GM12878 (cell line): ENCODE measurements at regions not wholly inside any gene's neighbourhood (a gene's known extent, or its start where the extent isn't known, plus 50 kb on each side); places are given as distances from the start of the nearest gene placed in this dataset.
A peak's percentile ranks its signal among the peaks of the same experiment; 100 is the strongest.

Source experiments
- ATAC-seq: fragments of 200-7000 bp; cut with Tn5 transposase; 3 replicates; pipeline ENCODE4 v1.9.1; 2020; ENCODE audit warnings: mild to moderate bottlenecking, moderate library complexity
- BruUV-seq: library from RNA; stranded (reverse); fragments of 400-500 nt; replicated peaks from 2 replicates; lab custom pipeline; 2021; lab: Mats Ljungman, UMichigan
- CTCF ChIA-PET: fragments of 300-600 bp; sonication (Branson Sonifier 250); formaldehyde crosslinking; extraction: SDS; loops from one replicate; lab custom pipeline; 2021; ENCODE audit warnings: inconsistent platforms; lab: Yijun Ruan, JAX
- POLR2A ChIA-PET: fragments of 350-600 bp; formaldehyde crosslinking; extraction: SDS; loops from one replicate; lab custom pipeline; 2021; ENCODE audit warnings: inconsistent platforms; lab: Charles Lee
- RAD21 ChIA-PET: fragments of 300-600 bp; sonication (Branson Sonifier 250); formaldehyde crosslinking; loops from one replicate; lab custom pipeline; 2023; ENCODE audit warnings: antibody characterized with exemption; ENCODE audit not compliant: unreplicated experiment; lab: Charles Lee
- SMC1A ChIA-PET: fragments of 300-600 bp; sonication (Branson Sonifier 250); formaldehyde crosslinking; loops from one replicate; lab custom pipeline; 2023; ENCODE audit not compliant: unreplicated experiment, uncharacterized antibody; lab: Charles Lee
- DNase-seq: peaks from one replicate; pipeline ENCODE4 v3.0.0-alpha.2; 2011; ENCODE audit warnings: low read depth, low spot score
- FAIRE-seq: peaks from 3 replicates; lab custom pipeline; 2011; peaks lifted over from hg19 to GRCh38; lab: Jason Lieb, UNC
- H2AFZ ChIP-seq: 2 replicates; pipeline ENCODE4 v1.6.0; 2011; ENCODE audit warnings: low read depth, low read length, control low read depth; ENCODE audit not compliant: control insufficient read depth
- H3K27ac ChIP-seq: 2 replicates; pipeline ENCODE4 v1.5.1; 2011; ENCODE audit warnings: control low read depth; ENCODE audit not compliant: control insufficient read depth, insufficient read depth
- H3K27me3 ChIP-seq, 2 experiments: replicated peaks in 1 of 2; 2 replicates each; pipeline versions ENCODE4 v1.6.0 to v1.6.1; 2011; ENCODE audit warnings: low read length in 1 of 2; ENCODE audit not compliant: control insufficient read depth in 2 of 2, insufficient read depth in 2 of 2
- H3K36me3 ChIP-seq, 2 experiments: 2 replicates each; pipeline ENCODE4 v1.5.1; 2011; ENCODE audit warnings: low read length in 1 of 2; ENCODE audit not compliant: control insufficient read depth in 2 of 2, insufficient read depth in 2 of 2
- H3K4me1 ChIP-seq: 2 replicates; pipeline ENCODE4 v1.6.1; 2011; ENCODE audit warnings: mild to moderate bottlenecking, low read length, moderate library complexity, mixed read lengths; ENCODE audit not compliant: control insufficient read depth, insufficient read depth
- H3K4me2 ChIP-seq: 2 replicates; pipeline ENCODE4 v1.6.0; 2011; ENCODE audit warnings: control low read depth; ENCODE audit not compliant: control insufficient read depth, insufficient read depth
- H3K4me3 ChIP-seq: fragments of 200-600 bp; sonication (generic); 2 replicates; pipeline ENCODE4 v1.5.1; 2016
- H3K79me2 ChIP-seq: 2 replicates; pipeline ENCODE4 v1.6.0; 2011; ENCODE audit warnings: low read length; ENCODE audit not compliant: control insufficient read depth, insufficient read depth
- H3K9ac ChIP-seq: 2 replicates; pipeline ENCODE4 v1.8.0; 2011; ENCODE audit warnings: low read length, control low read depth, mixed read lengths; ENCODE audit not compliant: control insufficient read depth, insufficient read depth
- H3K9me3 ChIP-seq: replicated peaks from 3 replicates; pipeline ENCODE4 v1.5.1; 2011; ENCODE audit warnings: mild to moderate bottlenecking, low read length; ENCODE audit not compliant: control insufficient read depth, insufficient read depth
- H4K20me1 ChIP-seq: 2 replicates; pipeline ENCODE4 v1.6.0; 2011; ENCODE audit not compliant: control insufficient read depth, insufficient read depth
- BCLAF1 ChIP-seq: fragments of 450-650 bp; IDR thresholded peaks from 2 replicates; pipeline ENCODE4 v1.6.1; 2017; ENCODE audit warnings: antibody characterized with exemption, mild to moderate bottlenecking, moderate library complexity
- NFYB ChIP-seq: IDR thresholded peaks from 2 replicates; pipeline ENCODE4 v1.6.1; 2011; ENCODE audit warnings: low read depth, mild to moderate bottlenecking, low read length, improper control_type of control experiment, moderate library complexity; ENCODE audit not compliant: insufficient read depth
- RAD21 ChIP-seq: IDR thresholded peaks from 2 replicates; pipeline ENCODE4 v1.6.1; 2011; ENCODE audit warnings: mild to moderate bottlenecking, low read depth, low read length, moderate library complexity; ENCODE audit not compliant: insufficient read depth
- SMC3 ChIP-seq: IDR thresholded peaks from 2 replicates; pipeline ENCODE4 v1.6.1; 2011; ENCODE audit warnings: low read length, improper control_type of control experiment, borderline replicate concordance
- USF2 ChIP-seq: IDR thresholded peaks from 2 replicates; pipeline ENCODE4 v1.6.1; 2011; ENCODE audit warnings: low read depth, low read length, improper control_type of control experiment, borderline replicate concordance
- ZNF622 ChIP-seq: fragments of 450-650 bp; IDR thresholded peaks from 2 replicates; pipeline ENCODE4 v1.6.1; 2017; ENCODE audit warnings: mild to moderate bottlenecking, inconsistent platforms
- WGBS: methylation state at CpG from one replicate; pipeline ENCODE4 v1.1.6; 2016; ENCODE audit warnings: low lambda C conversion rate; ENCODE audit not compliant: insufficient replicate concordance, insufficient coverage; ENCODE audit errors: missing lambda C conversion rate; 5-methylcytosine and 5-hydroxymethylcytosine counted together
- in situ Hi-C: fragments of 300-500 bp; cut with MboI; formaldehyde crosslinking; loops from 9 replicates; pipeline ENCODE4 v1.14.3; 2018; ENCODE audit warnings: mixed read lengths
- intact Hi-C: fragments of 100-400 bp; cut with micrococcal nuclease; formaldehyde crosslinking; loops from one replicate; pipeline ENCODE4 v1.14.2; 2022; ENCODE audit not compliant: unreplicated experiment
- TF ChIP-seq, protein P1 (sequence below): IDR thresholded peaks from 2 replicates; pipeline ENCODE4 v1.6.1; 2012; ENCODE audit warnings: low read depth, low read length, improper control_type of control experiment
- TF ChIP-seq, protein P2 (sequence below), 3 experiments: IDR thresholded peaks in 2 of 3; conservative IDR thresholded peaks in 1 of 3; 2 replicates each; pipeline ENCODE4 v1.5.1; 2011; ENCODE audit warnings: low read depth in 3 of 3, low read length in 3 of 3, mild to moderate bottlenecking in 3 of 3, control low read depth in 2 of 3, moderate library complexity in 2 of 3, inconsistent platforms in 1 of 3, mixed read lengths in 1 of 3; ENCODE audit not compliant: control insufficient read depth in 2 of 3, insufficient read depth in 1 of 3; ENCODE audit errors: extremely low read depth in 1 of 3

GRCh38 chr9:23483566-23483965 is 342.5 kb downstream of the ELAVL2 start (continued):
- TF ChIP-seq, protein P1, sequence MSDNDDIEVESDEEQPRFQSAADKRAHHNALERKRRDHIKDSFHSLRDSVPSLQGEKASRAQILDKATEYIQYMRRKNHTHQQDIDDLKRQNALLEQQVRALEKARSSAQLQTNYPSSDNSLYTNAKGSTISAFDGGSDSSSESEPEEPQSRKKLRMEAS = no peak
- TF ChIP-seq NFYB = no peak

DNA sequence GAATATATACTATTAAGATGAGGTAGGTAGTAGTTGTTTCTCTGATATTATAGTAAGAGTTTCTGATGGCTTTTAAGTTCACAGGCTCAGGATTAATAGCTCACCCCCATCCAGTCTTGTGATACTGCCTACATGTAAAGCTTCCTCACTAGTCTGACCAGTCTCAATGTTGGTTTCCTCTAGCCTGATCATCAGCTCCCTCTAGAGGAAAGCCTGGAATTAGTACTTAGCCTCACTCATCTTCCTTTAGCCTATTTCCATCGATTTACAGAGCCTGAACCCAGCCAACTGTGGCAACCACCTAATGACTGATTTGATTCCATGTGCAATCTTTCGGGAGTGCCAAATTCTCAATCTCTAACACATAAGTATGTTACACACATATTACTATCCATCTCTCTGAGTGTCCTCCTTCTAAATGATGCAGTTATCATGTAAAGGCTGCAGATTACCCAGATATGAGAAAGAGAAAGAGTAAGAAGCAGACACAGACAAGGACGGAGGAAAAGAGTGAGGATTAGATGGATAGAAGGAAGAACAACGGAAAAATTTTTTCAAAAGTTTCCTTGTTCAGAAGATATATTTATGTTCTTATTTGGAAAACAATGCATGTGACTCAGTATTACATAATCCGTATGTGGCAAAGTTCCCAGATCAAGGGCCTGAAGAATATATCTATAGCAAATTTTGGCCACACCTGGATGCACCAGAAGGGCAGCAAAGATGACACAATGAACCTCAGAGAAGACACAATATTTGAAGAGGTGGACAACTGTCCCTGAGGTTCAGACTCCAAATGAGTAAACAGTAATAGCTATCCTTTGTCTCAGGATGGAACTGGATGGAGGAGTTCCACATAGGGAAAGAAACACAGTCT is 333.7 kb downstream of the ELAVL2 start:
- RAD21 ChIA-PET = interaction anchor here (0.6 to 1.9 kb wide), 8 partner anchors 9 to 963 kb away, joined by 3 to 10 read pairs (median 4); no protein-coding TSS in a partner anchor
- no peak for TF ChIP-seq USF2
- TF ChIP-seq, protein P2, sequence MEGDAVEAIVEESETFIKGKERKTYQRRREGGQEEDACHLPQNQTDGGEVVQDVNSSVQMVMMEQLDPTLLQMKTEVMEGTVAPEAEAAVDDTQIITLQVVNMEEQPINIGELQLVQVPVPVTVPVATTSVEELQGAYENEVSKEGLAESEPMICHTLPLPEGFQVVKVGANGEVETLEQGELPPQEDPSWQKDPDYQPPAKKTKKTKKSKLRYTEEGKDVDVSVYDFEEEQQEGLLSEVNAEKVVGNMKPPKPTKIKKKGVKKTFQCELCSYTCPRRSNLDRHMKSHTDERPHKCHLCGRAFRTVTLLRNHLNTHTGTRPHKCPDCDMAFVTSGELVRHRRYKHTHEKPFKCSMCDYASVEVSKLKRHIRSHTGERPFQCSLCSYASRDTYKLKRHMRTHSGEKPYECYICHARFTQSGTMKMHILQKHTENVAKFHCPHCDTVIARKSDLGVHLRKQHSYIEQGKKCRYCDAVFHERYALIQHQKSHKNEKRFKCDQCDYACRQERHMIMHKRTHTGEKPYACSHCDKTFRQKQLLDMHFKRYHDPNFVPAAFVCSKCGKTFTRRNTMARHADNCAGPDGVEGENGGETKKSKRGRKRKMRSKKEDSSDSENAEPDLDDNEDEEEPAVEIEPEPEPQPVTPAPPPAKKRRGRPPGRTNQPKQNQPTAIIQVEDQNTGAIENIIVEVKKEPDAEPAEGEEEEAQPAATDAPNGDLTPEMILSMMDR (IDR thresholded peaks at IDR 0.05 in 2 of 3, conservative IDR thresholded peaks at IDR 0.05 in 1 of 3; ENCODE audit: control insufficient read depth in 2 of 3, extremely low read depth in 1 of 3, insufficient read depth in 1 of 3, low read depth in 3 of 3, low read length in 3 of 3) = peak; percentile 27 to 60 (median 59); a peak in 3 of 6 replicates
- TF ChIP-seq BCLAF1 = no peak
- TF ChIP-seq SMC3 = peak; percentile 40; the same call in 1 of the 2 replicates
- peak; percentile 59 for TF ChIP-seq RAD21
- no peak for TF ChIP-seq ZNF622
- TF ChIP-seq, all 136 proteins: peak for 3
- FAIRE-seq (no peak), ATAC-seq (peak; percentile 92), DNase-seq (no peak)
- H3K9ac ChIP-seq = no peak overlapping the region
- H3K79me2 ChIP-seq = no peaks in the 10 kb centered on the region
- no peaks in the 10 kb centered on the region for H3K9me3 ChIP-seq
- CTCF ChIA-PET = interaction anchor here (0.5 to 3.6 kb wide), 12 partner anchors 12 to 1016 kb away, joined by 3 to 24 read pairs (median 3); no protein-coding TSS in a partner anchor
- SMC1A ChIA-PET = interaction anchor here (0.9 to 1.2 kb wide), 6 partner anchors 170 to 1022 kb away, joined by 3 to 5 read pairs (median 4); no protein-coding TSS in a partner anchor
- H4K20me1 ChIP-seq = no peaks in the 10 kb centered on the region
- in situ Hi-C loops (no loop called here), intact Hi-C loops (loop anchor here (1.0 kb wide), 1 partner anchor 369 kb away; no protein-coding TSS in a partner anchor)
- POLR2A ChIA-PET = no interaction called here
- H3K36me3 ChIP-seq = no peaks in the 10 kb centered on the region
- H3K4me2 ChIP-seq = no peak overlapping the region
- H2AFZ ChIP-seq = no peak overlapping the region
- H3K4me3 ChIP-seq = no peak overlapping the region
- WGBS = 3% methylated on average over 5 of the region's 5 CpGs
- H3K27me3 ChIP-seq = no peaks in the 10 kb centered on the region
- H3K27ac ChIP-seq = no peak overlapping the region
- no TSS peak for BruUV-seq
- H3K4me1 ChIP-seq = no peaks in the 10 kb centered on the region
